ENCODE measurements at regions not wholly inside any gene's neighbourhood (a gene's known extent, or its start where the extent isn't known, plus 50 kb on each side); places are given as distances from the start of the nearest gene placed in this dataset.

GRCh38 chr2:19784456-19784855, 117.3 kb downstream of the TTC32 start:
- no peak for TF ChIP-seq CTCF (IDR thresholded peaks at IDR 0.05; ENCODE audit: low read depth, low read length)
- TF ChIP-seq POLR2A (IDR thresholded peaks at IDR 0.05; ENCODE audit: extremely low read depth, insufficient read length): no peak
- no peak for TF ChIP-seq MYC (IDR thresholded peaks at IDR 0.05; ENCODE audit: low read depth, low read length)
- TF ChIP-seq MAX (IDR thresholded peaks at IDR 0.05; ENCODE audit: low read depth, low read length): no peak
